ENCODE measurements at regions not wholly inside any gene's neighbourhood (a gene's known extent, or its start where the extent isn't known, plus 50 kb on each side); places are given as distances from the start of the nearest gene placed in this dataset.

GRCh38 chrX:42941671-42942070, 163.7 kb upstream of the PPP1R2C start:
- TF ChIP-seq EZH2 (IDR thresholded peaks at IDR 0.05; ENCODE audit: low read depth, unreplicated experiment) (no peak), JUNB (IDR thresholded peaks at IDR 0.05; ENCODE audit: unreplicated experiment) (no peak)
- TF ChIP-seq, protein P1, sequence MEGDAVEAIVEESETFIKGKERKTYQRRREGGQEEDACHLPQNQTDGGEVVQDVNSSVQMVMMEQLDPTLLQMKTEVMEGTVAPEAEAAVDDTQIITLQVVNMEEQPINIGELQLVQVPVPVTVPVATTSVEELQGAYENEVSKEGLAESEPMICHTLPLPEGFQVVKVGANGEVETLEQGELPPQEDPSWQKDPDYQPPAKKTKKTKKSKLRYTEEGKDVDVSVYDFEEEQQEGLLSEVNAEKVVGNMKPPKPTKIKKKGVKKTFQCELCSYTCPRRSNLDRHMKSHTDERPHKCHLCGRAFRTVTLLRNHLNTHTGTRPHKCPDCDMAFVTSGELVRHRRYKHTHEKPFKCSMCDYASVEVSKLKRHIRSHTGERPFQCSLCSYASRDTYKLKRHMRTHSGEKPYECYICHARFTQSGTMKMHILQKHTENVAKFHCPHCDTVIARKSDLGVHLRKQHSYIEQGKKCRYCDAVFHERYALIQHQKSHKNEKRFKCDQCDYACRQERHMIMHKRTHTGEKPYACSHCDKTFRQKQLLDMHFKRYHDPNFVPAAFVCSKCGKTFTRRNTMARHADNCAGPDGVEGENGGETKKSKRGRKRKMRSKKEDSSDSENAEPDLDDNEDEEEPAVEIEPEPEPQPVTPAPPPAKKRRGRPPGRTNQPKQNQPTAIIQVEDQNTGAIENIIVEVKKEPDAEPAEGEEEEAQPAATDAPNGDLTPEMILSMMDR (conservative IDR thresholded peaks at IDR 0.05; ENCODE audit: low read depth in 2 of 2), result no peak

Data from GM23338 (cell line).